GM21786 (cell line): ENCODE measurements at regions not wholly inside any gene's neighbourhood (a gene's known extent, or its start where the extent isn't known, plus 50 kb on each side); places are given as distances from the start of the nearest gene placed in this dataset.
"Not testable (repeated sequence)": the region's sequence is repeated elsewhere in the genome, so short reads cannot be mapped to it uniquely, and the experiment has no call there.

Experiments
- ATAC-seq: cut with Tn5 transposase; IDR thresholded peaks from one replicate; pipeline ENCODE4 v1.9.1; 2021; ENCODE audit not compliant: unreplicated experiment

- no peak for ATAC-seq
These were observed 428.9 kb downstream of the VGLL3 start for GRCh38 chr3:86562090-86562489.

- no peak for ATAC-seq
These were observed 429.7 kb downstream of the VGLL3 start for GRCh38 chr3:86561215-86561614.

- ATAC-seq = no peak
These were observed 436.6 kb downstream of the VGLL3 start for GRCh38 chr3:86554383-86554782.

DNA sequence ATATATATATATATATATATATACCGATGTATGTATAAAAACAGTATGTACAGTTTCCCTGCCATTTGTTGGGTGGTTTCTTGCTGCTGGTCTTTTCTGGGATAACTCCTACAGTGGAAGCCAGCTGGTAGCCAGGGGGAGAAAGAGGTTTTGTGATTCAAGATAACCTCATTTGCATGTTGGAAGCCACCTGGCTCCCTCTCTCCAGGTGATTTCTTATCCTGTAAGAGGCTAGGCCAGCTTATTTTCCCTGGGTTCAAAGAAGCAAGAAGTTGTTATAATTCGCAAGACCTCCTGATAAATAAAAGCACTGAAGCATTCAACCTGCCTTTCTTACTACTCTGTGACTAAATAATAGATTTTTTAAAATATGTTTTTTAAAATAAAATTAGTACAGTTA lies 443.3 kb downstream of the VGLL3 start:
- ATAC-seq = no peak

DNA sequence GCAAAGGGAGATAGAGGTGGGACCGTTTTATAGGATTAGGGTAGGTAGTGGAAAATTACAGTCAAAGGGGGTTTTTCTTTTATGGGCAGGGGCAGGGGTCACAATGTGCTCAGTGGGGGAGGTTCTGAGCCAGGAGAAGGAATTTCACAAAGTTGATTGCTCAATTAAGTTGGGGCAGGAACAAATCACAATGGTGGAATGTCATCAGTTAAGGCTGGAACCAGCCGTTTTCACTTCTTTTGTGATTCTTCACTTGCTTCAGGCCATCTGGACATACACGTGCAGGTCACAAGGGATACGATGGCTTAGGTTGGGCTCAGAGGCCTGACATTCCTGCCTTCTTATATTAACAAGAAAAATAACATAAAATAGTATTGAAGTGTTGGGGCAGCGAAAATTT lies 453.8 kb downstream of the VGLL3 start:
- no peak for ATAC-seq

DNA sequence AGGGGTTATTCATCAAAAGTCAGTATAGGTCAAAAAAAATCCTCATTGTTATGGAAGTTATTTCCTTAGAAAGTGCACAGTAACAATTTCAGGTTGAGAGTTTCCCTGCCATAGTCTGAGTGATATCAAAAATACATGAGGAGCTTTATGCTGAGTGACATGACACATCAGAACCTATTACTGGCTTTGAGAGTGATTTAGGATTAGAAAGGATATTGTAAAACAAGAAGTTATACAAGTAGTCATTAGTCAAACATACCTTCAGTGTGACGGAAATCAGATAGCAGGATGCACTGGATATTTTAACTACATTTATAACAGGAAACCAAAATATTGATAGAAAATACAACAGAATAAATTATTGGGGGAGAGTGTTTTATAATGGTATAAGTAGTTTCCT lies 471.1 kb downstream of the VGLL3 start:
- ATAC-seq = no peak

DNA sequence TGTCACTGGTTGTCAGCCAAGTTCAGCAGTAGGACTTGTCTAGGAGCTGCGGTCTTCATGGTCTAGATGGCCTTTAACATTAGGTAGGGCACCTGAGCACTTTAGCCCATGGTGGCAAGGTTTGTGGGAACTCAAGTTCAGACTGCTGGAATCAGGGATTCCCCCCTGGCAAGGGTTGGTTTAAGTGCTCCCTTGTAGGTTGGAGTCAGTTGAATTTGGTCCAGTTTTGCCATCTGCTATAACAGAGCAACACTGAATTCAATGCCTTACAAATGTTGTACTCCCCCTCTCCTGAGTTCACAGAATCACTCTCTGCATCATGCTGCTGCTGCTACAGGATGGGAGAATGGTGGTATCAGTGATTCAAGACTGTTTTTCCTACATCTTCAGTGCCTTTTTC lies 509.3 kb downstream of the VGLL3 start:
- no peak for ATAC-seq

DNA sequence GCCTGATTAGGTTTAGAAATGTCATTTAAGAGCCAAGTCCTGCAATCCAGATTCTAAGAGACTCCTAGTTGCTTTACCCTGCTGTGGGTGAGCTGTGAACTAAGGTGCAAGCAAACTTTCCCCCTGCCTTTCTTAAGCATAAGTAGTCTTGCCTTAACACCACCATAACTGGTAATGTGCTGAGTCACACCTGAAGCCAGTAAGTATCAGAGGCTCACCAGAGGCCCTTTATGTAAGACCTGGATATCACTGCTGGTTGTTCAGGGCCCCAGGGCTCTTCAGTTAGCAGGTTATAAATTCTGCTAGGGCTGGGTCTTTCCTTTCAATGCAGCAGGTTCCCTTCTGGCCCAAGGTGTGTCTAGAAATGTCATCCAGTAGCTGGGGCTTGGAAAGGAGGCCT lies 509.9 kb downstream of the VGLL3 start:
- no peak for ATAC-seq

DNA sequence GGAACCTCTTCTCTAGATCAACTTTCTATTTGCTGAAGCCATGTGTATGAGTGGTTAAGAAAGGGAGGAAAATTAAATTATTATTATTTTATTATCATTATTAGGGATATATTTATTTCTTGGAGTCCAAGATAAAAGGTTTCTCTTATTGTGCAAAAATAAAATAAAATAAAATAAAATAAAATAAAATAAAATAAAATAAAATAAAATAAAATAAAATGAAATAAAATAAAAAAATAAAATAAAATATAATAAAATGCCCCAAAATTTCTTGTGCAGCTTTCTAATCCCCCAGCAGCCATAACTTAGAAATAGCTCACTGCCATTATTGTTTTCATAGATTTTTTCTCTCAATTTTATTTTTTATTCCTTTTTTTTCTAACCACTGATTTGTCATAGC lies 526.8 kb downstream of the VGLL3 start:
- no peak for ATAC-seq

- ATAC-seq = no peak
These were observed 539.2 kb downstream of the VGLL3 start for GRCh38 chr3:86451749-86452148.

- ATAC-seq = no peak
These were observed 552.4 kb downstream of the VGLL3 start for GRCh38 chr3:86438544-86438943.

DNA sequence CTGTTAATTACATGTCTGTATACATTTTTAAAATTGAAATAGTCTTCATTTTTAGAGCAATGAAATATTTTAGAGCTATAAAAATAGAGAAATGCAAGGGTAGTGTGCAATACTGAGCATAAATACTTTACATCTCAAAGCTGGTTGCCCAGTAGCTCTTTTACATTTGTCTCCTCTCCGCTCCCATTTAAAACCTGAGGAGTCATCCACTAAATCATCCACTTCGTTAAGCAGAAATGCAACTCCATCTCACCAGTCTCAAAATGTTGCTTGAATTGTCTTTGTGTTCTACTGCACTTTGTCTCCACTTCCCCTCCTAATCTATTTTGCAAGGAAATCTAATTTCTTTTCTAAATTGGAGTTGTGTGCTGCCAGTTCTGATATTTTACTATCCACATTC lies 563.6 kb downstream of the VGLL3 start:
- no peak for ATAC-seq

DNA sequence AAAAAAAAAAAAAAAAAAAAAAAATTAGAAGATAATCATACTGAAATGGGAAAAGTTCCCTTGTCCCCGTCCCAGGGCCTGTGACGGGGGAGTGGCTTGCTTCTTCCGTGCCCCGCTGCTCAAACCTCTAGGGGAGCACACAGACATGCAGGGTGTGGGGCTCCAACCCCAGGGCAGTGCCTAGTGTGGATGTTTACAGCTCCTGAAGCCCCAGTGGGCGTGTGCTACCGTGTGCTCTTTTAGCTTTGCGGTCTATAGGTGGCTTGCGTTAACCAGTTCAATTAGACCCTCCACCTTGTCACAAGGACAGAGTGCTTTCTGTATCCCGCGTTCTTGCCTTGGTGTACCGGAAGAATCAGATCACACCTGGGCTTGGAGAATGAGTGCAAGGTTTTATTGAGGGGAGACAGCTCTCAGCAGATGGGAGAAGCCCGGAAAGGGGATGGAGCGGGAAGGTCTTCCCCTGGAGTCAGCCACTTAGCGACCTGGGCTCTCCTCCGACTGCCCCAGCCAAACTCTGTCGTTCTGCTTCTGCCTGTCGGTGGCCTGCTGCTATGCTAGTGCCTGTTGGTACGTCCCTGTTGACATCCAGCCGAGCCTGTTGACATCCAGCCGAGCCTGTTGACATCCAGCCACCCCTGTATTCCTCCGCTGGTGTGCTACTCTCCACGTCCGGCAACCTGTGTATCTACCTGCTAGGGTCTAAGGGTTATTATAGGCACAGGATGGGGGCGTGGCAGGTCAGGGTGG lies 569.8 kb downstream of the VGLL3 start:
- ATAC-seq = no peak

DNA sequence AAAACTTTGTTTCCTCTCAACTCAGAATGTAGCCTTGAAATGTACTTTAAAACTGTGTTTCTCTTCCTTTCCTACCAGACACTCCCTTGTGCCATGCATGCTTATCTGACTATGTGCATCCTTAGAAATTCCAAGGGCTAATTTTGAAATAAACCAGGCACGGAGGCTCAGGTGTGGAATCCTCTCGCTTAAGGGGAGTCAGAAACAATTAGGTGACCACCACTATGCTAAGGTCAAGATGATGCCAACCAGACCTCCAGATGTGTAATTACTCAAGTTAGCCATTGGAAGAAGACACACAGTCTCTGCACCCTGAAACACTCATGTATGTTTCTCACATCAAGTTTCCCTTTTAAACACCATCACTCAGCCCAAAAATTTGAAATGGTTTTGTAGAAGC lies 572.1 kb downstream of the VGLL3 start:
- no peak for ATAC-seq

DNA sequence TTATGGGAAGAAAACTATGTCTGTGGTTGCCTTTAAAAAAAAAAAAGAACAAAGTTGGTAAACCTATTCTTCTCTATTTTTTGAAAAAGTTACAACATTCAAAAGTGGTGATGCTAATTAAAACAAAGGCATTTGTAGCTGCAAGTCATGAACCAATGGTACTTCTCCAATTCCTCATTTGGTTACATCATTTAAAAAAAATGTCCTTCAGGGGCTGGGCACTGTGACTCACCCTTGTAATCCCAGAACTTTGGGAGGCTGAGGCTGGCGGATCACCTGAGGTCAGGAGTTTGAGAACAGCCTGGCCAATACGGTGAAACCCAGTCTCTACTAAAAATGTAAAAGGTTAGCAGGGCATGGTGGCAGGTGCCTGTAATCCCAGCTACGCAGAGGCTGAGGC lies 574.6 kb downstream of the VGLL3 start:
- ATAC-seq = no peak

DNA sequence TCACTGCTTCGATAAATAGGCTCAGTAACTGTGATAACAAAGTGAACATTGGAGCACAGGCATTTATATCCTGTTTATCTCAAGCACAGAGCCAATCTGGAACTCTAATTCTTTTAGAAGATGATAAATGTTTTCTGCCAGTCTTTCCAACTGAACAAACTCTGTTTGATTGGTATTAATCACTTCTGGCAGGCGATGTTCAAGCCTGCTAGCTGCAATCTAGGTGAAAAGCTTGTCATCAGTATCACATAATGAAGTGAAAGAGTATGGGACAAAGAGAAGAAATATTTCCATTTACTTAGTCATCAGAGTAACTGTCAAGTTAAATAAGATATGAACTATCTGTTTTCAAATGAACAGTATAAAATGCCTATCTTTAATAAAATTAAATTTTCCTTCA lies 577.3 kb downstream of the VGLL3 start:
- ATAC-seq = no peak

DNA sequence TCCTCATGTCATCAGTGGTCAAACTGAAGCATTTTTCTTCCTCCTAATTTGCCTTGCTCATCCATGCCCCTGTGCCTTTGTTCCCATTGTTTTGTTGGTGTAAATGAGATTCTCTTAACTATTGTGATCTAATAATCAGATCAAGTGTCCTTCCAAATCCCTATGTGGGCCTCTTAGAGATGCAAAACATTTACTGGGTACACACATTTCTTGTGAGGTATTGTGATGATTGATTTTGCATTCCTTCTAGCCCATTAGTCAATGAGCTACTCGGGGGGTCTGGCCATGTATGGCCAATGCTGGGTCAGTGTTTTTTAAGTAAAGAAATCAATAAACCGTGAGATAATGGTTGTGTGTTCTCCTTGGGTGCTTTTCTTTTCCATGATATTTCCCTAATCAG lies 580.4 kb downstream of the VGLL3 start:
- ATAC-seq = no peak

GRCh38 chr3:86389759-86390158 lies 601.2 kb downstream of the VGLL3 start:
- ATAC-seq = not testable (repeated sequence)

- no peak for ATAC-seq
These were observed 602.1 kb downstream of the VGLL3 start for GRCh38 chr3:86388820-86389219.

DNA sequence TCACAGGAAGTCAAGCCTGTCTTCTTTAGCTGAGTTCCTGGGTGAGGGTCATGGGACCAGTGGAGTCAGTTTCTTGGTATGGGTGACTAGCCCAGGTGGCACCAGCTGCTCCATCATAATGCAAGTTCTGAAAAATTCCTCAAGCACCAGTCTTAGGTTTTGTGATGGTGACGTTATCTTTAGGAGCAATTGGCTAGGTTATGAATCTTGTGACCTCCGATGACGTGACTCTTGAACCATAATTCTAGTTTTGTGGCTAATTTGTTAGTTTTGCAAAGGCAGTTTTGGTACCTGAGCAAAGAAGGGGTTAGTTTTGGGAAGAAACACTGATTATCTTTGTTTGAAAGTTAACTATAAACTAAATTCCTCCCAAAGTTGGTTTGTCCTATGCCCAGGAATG lies 608.4 kb downstream of the VGLL3 start:
- ATAC-seq = no peak

DNA sequence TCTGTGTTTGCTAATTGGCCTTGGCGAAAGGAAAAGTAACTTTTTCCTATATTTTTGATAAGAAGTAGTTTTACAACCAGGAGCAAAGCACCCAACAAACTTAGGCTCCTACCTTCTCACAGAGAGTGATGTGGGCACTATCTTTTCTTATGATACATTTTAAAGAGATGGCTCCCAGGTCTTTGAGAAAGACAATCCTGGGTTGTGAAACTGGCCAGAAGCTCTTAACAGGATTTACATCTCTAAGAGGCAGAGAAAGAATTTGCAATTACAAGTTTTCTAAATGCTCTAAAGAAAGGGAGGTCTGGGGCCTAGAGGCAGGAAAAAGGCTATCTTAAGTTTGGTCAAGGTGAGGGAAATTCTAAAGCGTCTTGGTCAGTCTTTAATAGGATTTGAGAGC lies 609.7 kb downstream of the VGLL3 start:
- no peak for ATAC-seq

- no peak for ATAC-seq
These were observed 611.7 kb downstream of the VGLL3 start for GRCh38 chr3:86379280-86379679.

DNA sequence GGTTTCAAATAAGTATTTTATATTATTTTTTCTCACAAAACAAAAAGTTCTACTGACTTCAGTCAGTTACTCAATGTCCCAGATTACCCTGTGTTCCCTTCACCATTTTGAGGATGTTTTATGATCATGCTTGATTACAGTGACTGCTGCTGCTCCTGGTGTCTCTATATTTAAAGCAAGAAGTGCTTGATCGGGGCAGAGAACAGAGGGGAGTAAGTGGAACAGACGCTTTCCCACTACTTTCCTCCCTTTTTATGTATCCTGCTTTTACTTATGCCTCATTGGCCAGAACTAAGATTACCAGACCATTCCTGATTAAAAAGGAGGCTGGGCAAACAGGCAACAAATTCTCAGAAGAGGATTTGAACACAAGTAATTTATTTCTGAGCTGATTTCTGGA lies 612.1 kb downstream of the VGLL3 start:
- ATAC-seq = no peak
